ENCODE measurements at regions not wholly inside any gene's neighbourhood (a gene's known extent, or its start where the extent isn't known, plus 50 kb on each side); places are given as distances from the start of the nearest gene placed in this dataset.

DNA sequence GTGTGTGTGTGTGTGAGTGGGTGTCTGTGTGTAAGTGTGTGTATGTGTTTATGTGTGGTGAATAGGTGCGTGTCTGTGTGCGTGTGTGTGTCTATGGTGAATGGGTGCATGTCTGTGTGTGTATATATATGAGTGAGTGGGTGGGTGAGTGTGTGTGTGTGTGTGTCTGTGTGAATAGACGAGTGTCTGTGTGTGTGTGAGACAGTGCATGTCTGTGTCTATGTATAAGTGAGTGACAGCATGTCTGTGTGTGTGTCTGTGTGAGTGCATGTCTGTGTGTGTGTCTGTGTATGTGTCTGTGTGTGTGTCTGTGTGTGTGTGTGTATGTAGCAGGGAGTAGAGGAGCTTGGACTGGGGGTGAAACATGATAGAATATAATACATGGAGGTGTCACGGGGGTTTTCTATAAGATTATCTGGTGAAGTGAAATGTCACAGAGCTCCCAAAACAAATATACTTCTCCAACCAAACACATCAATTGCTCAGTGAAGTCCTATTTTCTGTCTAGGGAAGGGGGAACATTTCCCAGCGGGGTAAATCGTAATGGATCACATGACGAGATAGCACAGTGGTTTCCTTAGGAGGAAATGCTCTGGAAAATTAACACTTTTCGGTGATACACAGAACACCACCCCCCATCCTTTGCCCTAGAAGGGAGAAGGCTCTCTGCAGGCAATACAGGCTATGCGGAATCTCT, 723.3 kb upstream of the CELF2 start:
- no peaks in the 10 kb centered on the region for H3K27me3 Mint-ChIP-seq

GRCh38 chr10:10294881-10295529, 722.7 kb upstream of the CELF2 start:
- no peaks in the 10 kb centered on the region for H3K4me1 Mint-ChIP-seq
- H3K27ac Mint-ChIP-seq: no peak overlapping the region
- no peak for ATAC-seq (ENCODE audit: low read depth in 2 of 2)

More for the DNA sequence above, 723.3 kb upstream of the CELF2 start:
- Mint-ChIP-seq H3K36me3 (no peaks in the 10 kb centered on the region), H3K27ac (no peak overlapping the region), H3K9me3 (peaks cover 0 to 3% (median 0%) of the 10 kb centered on the region in 7 donors), H3K4me3 (no peak overlapping the region), H3K4me1 (no peaks in the 10 kb centered on the region)
- ATAC-seq (ENCODE audit: low read depth in 2 of 2) (no peak), DNase-seq (no peak)
- Histone ChIP-seq H3K27ac (ENCODE audit: insufficient read depth, low read length, poor library complexity, severe bottlenecking) (no peak overlapping the region), H3K9me3 (ENCODE audit: control insufficient read depth in 2 of 2, low read length in 2 of 2) (no peaks in the 10 kb centered on the region), H3K4me3 (ENCODE audit: low read depth, low read length) (no peak overlapping the region), H3K27me3 (ENCODE audit: control insufficient read depth, insufficient read depth, low read length) (no peaks in the 10 kb centered on the region), H3K4me1 (ENCODE audit: control insufficient read depth, insufficient read depth, low read length, poor library complexity, severe bottlenecking) (no peaks in the 10 kb centered on the region), H3K36me3 (ENCODE audit: control insufficient read depth, insufficient read depth, low read length) (no peaks in the 10 kb centered on the region)

DNA sequence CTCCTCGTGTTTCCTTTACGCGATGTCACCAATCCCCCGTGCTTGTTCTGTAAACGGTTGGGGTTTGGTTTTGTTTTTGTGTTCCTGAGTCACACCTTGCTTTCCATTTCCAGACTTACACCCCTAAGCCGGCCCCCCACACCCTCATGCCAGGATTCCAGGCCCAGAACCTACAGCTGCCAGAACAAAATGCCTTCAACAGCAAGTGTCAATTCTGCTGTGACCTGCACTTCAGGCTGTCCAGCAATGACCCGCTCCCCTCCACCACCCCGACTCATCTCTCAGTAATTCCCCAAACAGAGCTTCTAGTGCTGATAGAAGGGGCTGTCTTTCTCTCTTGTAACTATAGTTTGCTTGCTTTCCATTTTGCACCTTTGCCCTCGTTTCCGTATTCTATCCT, 722.1 kb upstream of the CELF2 start:
- no peak overlapping the region for H3K4me3 Mint-ChIP-seq
- Histone ChIP-seq H3K27ac (ENCODE audit: insufficient read depth, low read length, poor library complexity, severe bottlenecking) (no peak overlapping the region), H3K36me3 (ENCODE audit: control insufficient read depth, insufficient read depth, low read length) (no peaks in the 10 kb centered on the region), H3K4me1 (ENCODE audit: control insufficient read depth, insufficient read depth, low read length, poor library complexity, severe bottlenecking) (no peaks in the 10 kb centered on the region), H3K27me3 (ENCODE audit: control insufficient read depth, insufficient read depth, low read length) (no peaks in the 10 kb centered on the region), H3K9me3 (ENCODE audit: control insufficient read depth in 2 of 2, low read length in 2 of 2) (no peaks in the 10 kb centered on the region), H3K4me3 (ENCODE audit: low read depth, low read length) (no peak overlapping the region)
- H3K27me3 Mint-ChIP-seq: no peaks in the 10 kb centered on the region
- H3K27ac Mint-ChIP-seq: no peak overlapping the region
- H3K36me3 Mint-ChIP-seq: no peaks in the 10 kb centered on the region
- peaks cover 0 to 3% (median 0%) of the 10 kb centered on the region in 7 donors for H3K9me3 Mint-ChIP-seq
- H3K4me1 Mint-ChIP-seq: no peaks in the 10 kb centered on the region
- no peak for ATAC-seq (ENCODE audit: low read depth in 2 of 2)
- DNase-seq: no peak

More at GRCh38 chr10:10294881-10295529, 722.7 kb upstream of the CELF2 start:
- Mint-ChIP-seq H3K36me3 (no peaks in the 10 kb centered on the region), H3K4me3 (no peak overlapping the region), H3K9me3 (peaks cover 0 to 3% (median 0%) of the 10 kb centered on the region in 7 donors), H3K27me3 (no peaks in the 10 kb centered on the region)
- Histone ChIP-seq H3K9me3 (ENCODE audit: control insufficient read depth in 2 of 2, low read length in 2 of 2) (no peaks in the 10 kb centered on the region), H3K27me3 (ENCODE audit: control insufficient read depth, insufficient read depth, low read length) (no peaks in the 10 kb centered on the region), H3K4me3 (ENCODE audit: low read depth, low read length) (no peak overlapping the region), H3K36me3 (ENCODE audit: control insufficient read depth, insufficient read depth, low read length) (no peaks in the 10 kb centered on the region), H3K27ac (ENCODE audit: insufficient read depth, low read length, poor library complexity, severe bottlenecking) (no peak overlapping the region), H3K4me1 (ENCODE audit: control insufficient read depth, insufficient read depth, low read length, poor library complexity, severe bottlenecking) (no peaks in the 10 kb centered on the region)
- no peak for DNase-seq

- Mint-ChIP-seq H3K9me3 (peaks cover 0 to 2% (median 0%) of the 10 kb centered on the region in 7 donors), H3K4me1 (no peaks in the 10 kb centered on the region), H3K36me3 (no peaks in the 10 kb centered on the region), H3K4me3 (no peak overlapping the region), H3K27ac (no peak overlapping the region), H3K27me3 (no peaks in the 10 kb centered on the region)
- H3K4me3 ChIP-seq (ENCODE audit: low read depth, low read length): no peak overlapping the region
- no peaks in the 10 kb centered on the region for H3K4me1 ChIP-seq (ENCODE audit: control insufficient read depth, insufficient read depth, low read length, poor library complexity, severe bottlenecking)
- no peaks in the 10 kb centered on the region for H3K27me3 ChIP-seq (ENCODE audit: control insufficient read depth, insufficient read depth, low read length)
- no peaks in the 10 kb centered on the region for H3K36me3 ChIP-seq (ENCODE audit: control insufficient read depth, insufficient read depth, low read length)
- DNase-seq (no peak), ATAC-seq (ENCODE audit: low read depth in 2 of 2) (no peak)
- no peaks in the 10 kb centered on the region for H3K9me3 ChIP-seq (ENCODE audit: control insufficient read depth in 2 of 2, low read length in 2 of 2)
- H3K27ac ChIP-seq (ENCODE audit: insufficient read depth, low read length, poor library complexity, severe bottlenecking): no peak overlapping the region
Observed at GRCh38 chr10:10302689-10303088, 715.0 kb upstream of the CELF2 start.

- H3K27ac Mint-ChIP-seq: no peak overlapping the region
- Histone ChIP-seq H3K27ac (ENCODE audit: insufficient read depth, low read length, poor library complexity, severe bottlenecking) (no peak overlapping the region), H3K36me3 (ENCODE audit: control insufficient read depth, insufficient read depth, low read length) (no peaks in the 10 kb centered on the region), H3K9me3 (ENCODE audit: control insufficient read depth in 2 of 2, low read length in 2 of 2) (no peaks in the 10 kb centered on the region), H3K4me3 (ENCODE audit: low read depth, low read length) (no peak overlapping the region), H3K4me1 (ENCODE audit: control insufficient read depth, insufficient read depth, low read length, poor library complexity, severe bottlenecking) (no peaks in the 10 kb centered on the region), H3K27me3 (ENCODE audit: control insufficient read depth, insufficient read depth, low read length) (no peaks in the 10 kb centered on the region)
- H3K4me3 Mint-ChIP-seq: no peak overlapping the region
- H3K27me3 Mint-ChIP-seq: no peaks in the 10 kb centered on the region
- H3K4me1 Mint-ChIP-seq: no peaks in the 10 kb centered on the region
- H3K36me3 Mint-ChIP-seq: no peaks in the 10 kb centered on the region
- no peak for DNase-seq
- H3K9me3 Mint-ChIP-seq: peaks cover 0 to 6% (median 0%) of the 10 kb centered on the region in 7 donors
- no peak for ATAC-seq (ENCODE audit: low read depth in 2 of 2)
Observed at GRCh38 chr10:10307036-10307435, 710.6 kb upstream of the CELF2 start.

DNA sequence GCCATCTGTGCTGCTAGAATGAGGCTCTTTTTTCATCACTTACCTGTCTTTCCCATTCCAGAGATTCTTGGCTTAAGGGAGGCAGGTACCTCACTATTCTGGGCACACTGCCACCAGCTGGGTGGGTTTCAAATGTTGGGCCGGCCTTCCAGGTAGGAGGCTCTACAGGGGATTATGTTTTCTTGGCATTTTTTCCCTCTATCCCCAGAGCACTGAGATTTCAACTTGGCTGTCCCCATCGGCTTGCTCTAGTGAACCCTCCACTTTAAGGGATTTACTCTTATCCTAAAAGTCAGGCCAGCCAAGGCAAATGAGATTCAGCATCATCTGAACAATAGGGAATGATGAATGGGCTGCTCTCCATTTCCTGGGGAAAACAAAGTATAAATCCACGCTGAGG, 710.1 kb upstream of the CELF2 start:
- ATAC-seq (ENCODE audit: low read depth in 2 of 2) (no peak), DNase-seq (no peak)
- Histone ChIP-seq H3K36me3 (ENCODE audit: control insufficient read depth, insufficient read depth, low read length) (no peaks in the 10 kb centered on the region), H3K27me3 (ENCODE audit: control insufficient read depth, insufficient read depth, low read length) (no peaks in the 10 kb centered on the region), H3K9me3 (ENCODE audit: control insufficient read depth in 2 of 2, low read length in 2 of 2) (no peaks in the 10 kb centered on the region), H3K27ac (ENCODE audit: insufficient read depth, low read length, poor library complexity, severe bottlenecking) (no peak overlapping the region), H3K4me1 (ENCODE audit: control insufficient read depth, insufficient read depth, low read length, poor library complexity, severe bottlenecking) (no peaks in the 10 kb centered on the region), H3K4me3 (ENCODE audit: low read depth, low read length) (no peak overlapping the region)
- H3K27me3 Mint-ChIP-seq: no peaks in the 10 kb centered on the region
- peaks cover 0 to 6% (median 0%) of the 10 kb centered on the region in 7 donors for H3K9me3 Mint-ChIP-seq
- no peaks in the 10 kb centered on the region for H3K4me1 Mint-ChIP-seq
- H3K27ac Mint-ChIP-seq: no peak overlapping the region
- no peak overlapping the region for H3K4me3 Mint-ChIP-seq
- no peaks in the 10 kb centered on the region for H3K36me3 Mint-ChIP-seq

GRCh38 chr10:10310498-10310897, 707.2 kb upstream of the CELF2 start:
- H3K4me3 Mint-ChIP-seq: no peak overlapping the region

DNA sequence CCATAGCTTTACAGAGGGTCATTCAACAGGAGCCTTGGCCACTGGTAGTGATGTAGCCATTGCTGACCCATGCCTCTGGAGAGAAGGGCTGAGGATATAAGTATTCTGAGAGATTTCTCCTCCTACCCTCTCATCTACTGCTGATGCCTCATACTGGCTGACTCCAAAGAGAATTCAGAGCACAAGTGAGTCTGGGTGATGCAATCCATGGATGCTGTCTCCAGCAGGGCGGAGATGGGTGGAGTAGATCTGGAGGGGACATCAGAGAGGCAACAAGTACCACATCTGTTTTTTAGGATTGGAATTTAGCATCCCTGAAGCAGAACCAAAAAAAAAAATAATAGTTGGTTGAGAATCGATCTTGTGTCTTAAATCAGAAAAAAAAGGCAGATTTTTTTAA, 705.7 kb upstream of the CELF2 start:
- Mint-ChIP-seq H3K4me1 (no peaks in the 10 kb centered on the region), H3K27ac (no peak overlapping the region)

More at GRCh38 chr10:10310498-10310897, 707.2 kb upstream of the CELF2 start:
- H3K27me3 ChIP-seq (ENCODE audit: control insufficient read depth, insufficient read depth, low read length): no peaks in the 10 kb centered on the region
- Mint-ChIP-seq H3K27ac (no peak overlapping the region), H3K36me3 (no peaks in the 10 kb centered on the region), H3K27me3 (no peaks in the 10 kb centered on the region), H3K4me1 (no peaks in the 10 kb centered on the region), H3K9me3 (peaks cover 0 to 6% (median 0%) of the 10 kb centered on the region in 7 donors)
- no peak for ATAC-seq (ENCODE audit: low read depth in 2 of 2)
- H3K36me3 ChIP-seq (ENCODE audit: control insufficient read depth, insufficient read depth, low read length): no peaks in the 10 kb centered on the region
- no peak overlapping the region for H3K27ac ChIP-seq (ENCODE audit: insufficient read depth, low read length, poor library complexity, severe bottlenecking)
- H3K4me1 ChIP-seq (ENCODE audit: control insufficient read depth, insufficient read depth, low read length, poor library complexity, severe bottlenecking): no peaks in the 10 kb centered on the region
- no peak for DNase-seq
- no peaks in the 10 kb centered on the region for H3K9me3 ChIP-seq (ENCODE audit: control insufficient read depth in 2 of 2, low read length in 2 of 2)
- no peak overlapping the region for H3K4me3 ChIP-seq (ENCODE audit: low read depth, low read length)

More for the DNA sequence above, 705.7 kb upstream of the CELF2 start:
- Histone ChIP-seq H3K4me1 (ENCODE audit: control insufficient read depth, insufficient read depth, low read length, poor library complexity, severe bottlenecking) (no peaks in the 10 kb centered on the region), H3K9me3 (ENCODE audit: control insufficient read depth in 2 of 2, low read length in 2 of 2) (no peaks in the 10 kb centered on the region), H3K27ac (ENCODE audit: insufficient read depth, low read length, poor library complexity, severe bottlenecking) (no peak overlapping the region), H3K4me3 (ENCODE audit: low read depth, low read length) (no peak overlapping the region), H3K36me3 (ENCODE audit: control insufficient read depth, insufficient read depth, low read length) (no peaks in the 10 kb centered on the region), H3K27me3 (ENCODE audit: control insufficient read depth, insufficient read depth, low read length) (no peaks in the 10 kb centered on the region)
- Mint-ChIP-seq H3K4me3 (no peak overlapping the region), H3K27me3 (no peaks in the 10 kb centered on the region), H3K36me3 (no peaks in the 10 kb centered on the region), H3K9me3 (peaks cover 0 to 5% (median 0%) of the 10 kb centered on the region in 7 donors)
- ATAC-seq (ENCODE audit: low read depth in 2 of 2): no peak
- no peak for DNase-seq
